ACC112 (cell line): ENCODE measurements at regions not wholly inside any gene's neighbourhood (a gene's known extent, or its start where the extent isn't known, plus 50 kb on each side); places are given as distances from the start of the nearest gene placed in this dataset.

ENCODE experiments used
- H2AFZ ChIP-seq: fragments of 200-600 bp; sonication (generic); one replicate; pipeline ENCODE4 v1.6.0; 2017; ENCODE audit warnings: antibody characterized with exemption, low read length; ENCODE audit not compliant: unreplicated experiment
- H3K27ac ChIP-seq: fragments of 200-600 bp; sonication (generic); 2 replicates; pipeline ENCODE4 v1.5.1; 2014; ENCODE audit warnings: low read depth, mild to moderate bottlenecking, antibody characterized with exemption, low read length, moderate library complexity
- H3K27me3 ChIP-seq: fragments of 200-600 bp; sonication (generic); 2 replicates; pipeline ENCODE4 v1.6.1; 2014; ENCODE audit warnings: mild to moderate bottlenecking, antibody characterized with exemption, low read length, moderate library complexity, mixed read lengths; ENCODE audit not compliant: insufficient read depth
- H3K36me3 ChIP-seq: fragments of 200-600 bp; sonication (generic); 2 replicates; pipeline ENCODE4 v1.6.1; 2016; ENCODE audit warnings: mild to moderate bottlenecking, antibody characterized with exemption, low read length, moderate library complexity, mixed read lengths; ENCODE audit not compliant: insufficient read depth
- H3K4me1 ChIP-seq: fragments of 200-600 bp; sonication (generic); one replicate; pipeline ENCODE4 v1.6.1; 2016; ENCODE audit warnings: low read length, mixed read lengths; ENCODE audit not compliant: insufficient read depth, unreplicated experiment, control insufficient read depth
- H3K4me3 ChIP-seq: fragments of 200-600 bp; sonication (generic); 2 replicates; pipeline ENCODE4 v1.5.1; 2014; ENCODE audit warnings: mild to moderate bottlenecking, low read depth, low read length
- H3K79me2 ChIP-seq: fragments of 200-600 bp; sonication (generic); one replicate; pipeline ENCODE4 v1.6.0; 2016; ENCODE audit warnings: low read length; ENCODE audit not compliant: control insufficient read depth, unreplicated experiment, insufficient read depth

- H3K36me3 ChIP-seq = no peaks in the 10 kb centered on the region
- H3K79me2 ChIP-seq = no peaks in the 10 kb centered on the region
- no peaks in the 10 kb centered on the region for H3K4me1 ChIP-seq
- H3K27me3 ChIP-seq = peaks cover 4% of the 10 kb centered on the region; the same call in 1 of the 2 replicates
- H3K4me3 ChIP-seq = no peak overlapping the region
- no peak overlapping the region for H2AFZ ChIP-seq
- no peak overlapping the region for H3K27ac ChIP-seq
Observed at GRCh38 chr11:96681019-96681716, 291.4 kb downstream of the JRKL start.

GRCh38 chr11:96694338-96694737 lies 304.5 kb downstream of the JRKL start:
- Histone ChIP-seq H3K27ac (no peak overlapping the region), H3K4me3 (no peak overlapping the region), H3K27me3 (peaks cover 23% of the 10 kb centered on the region), H3K79me2 (no peaks in the 10 kb centered on the region), H2AFZ (no peak overlapping the region), H3K36me3 (no peaks in the 10 kb centered on the region), H3K4me1 (no peaks in the 10 kb centered on the region)

GRCh38 chr11:96696731-96697130 lies 306.9 kb downstream of the JRKL start:
- Histone ChIP-seq H3K79me2 (no peaks in the 10 kb centered on the region), H3K4me3 (no peak overlapping the region), H3K27ac (no peak overlapping the region), H3K27me3 (peaks cover 24% of the 10 kb centered on the region), H3K4me1 (no peaks in the 10 kb centered on the region), H3K36me3 (no peaks in the 10 kb centered on the region), H2AFZ (no peak overlapping the region)

GRCh38 chr11:96697466-96697865 lies 307.7 kb downstream of the JRKL start:
- Histone ChIP-seq H3K79me2 (no peaks in the 10 kb centered on the region), H3K27ac (no peak overlapping the region), H2AFZ (no peak overlapping the region), H3K4me1 (no peaks in the 10 kb centered on the region), H3K27me3 (peaks cover 27% of the 10 kb centered on the region), H3K36me3 (no peaks in the 10 kb centered on the region), H3K4me3 (no peak overlapping the region)

- no peaks in the 10 kb centered on the region for H3K79me2 ChIP-seq
- no peaks in the 10 kb centered on the region for H3K36me3 ChIP-seq
- H3K27me3 ChIP-seq = peaks cover 38% of the 10 kb centered on the region
- H3K4me1 ChIP-seq = no peaks in the 10 kb centered on the region
- H3K27ac ChIP-seq = no peak overlapping the region
- H2AFZ ChIP-seq = no peak overlapping the region
- no peak overlapping the region for H3K4me3 ChIP-seq
Observed at GRCh38 chr11:96704847-96705246, 315.0 kb downstream of the JRKL start.

- Histone ChIP-seq H2AFZ (no peak overlapping the region), H3K4me1 (no peaks in the 10 kb centered on the region), H3K27me3 (peaks cover 29% of the 10 kb centered on the region; the same call in 1 of the 2 replicates), H3K36me3 (no peaks in the 10 kb centered on the region), H3K27ac (no peak overlapping the region), H3K4me3 (no peak overlapping the region), H3K79me2 (no peaks in the 10 kb centered on the region)
Observed at GRCh38 chr11:96706761-96707160, 316.9 kb downstream of the JRKL start.

GRCh38 chr11:96707273-96707672 lies 317.5 kb downstream of the JRKL start:
- Histone ChIP-seq H3K36me3 (no peaks in the 10 kb centered on the region), H3K27ac (no peak overlapping the region), H2AFZ (no peak overlapping the region), H3K4me1 (no peaks in the 10 kb centered on the region), H3K27me3 (peaks cover 24% of the 10 kb centered on the region; the same call in 1 of the 2 replicates), H3K79me2 (no peaks in the 10 kb centered on the region), H3K4me3 (no peak overlapping the region)

- Histone ChIP-seq H3K36me3 (no peaks in the 10 kb centered on the region), H3K27ac (no peak overlapping the region), H3K27me3 (peaks cover 21% of the 10 kb centered on the region; the same call in 1 of the 2 replicates), H3K4me3 (no peak overlapping the region), H2AFZ (no peak overlapping the region), H3K4me1 (no peaks in the 10 kb centered on the region), H3K79me2 (no peaks in the 10 kb centered on the region)
Observed at GRCh38 chr11:96708219-96708878, 318.5 kb downstream of the JRKL start.

- Histone ChIP-seq H3K4me1 (no peaks in the 10 kb centered on the region), H3K36me3 (no peaks in the 10 kb centered on the region), H3K27me3 (peaks cover 10% of the 10 kb centered on the region; the same call in 1 of the 2 replicates), H3K4me3 (no peak overlapping the region), H3K79me2 (no peaks in the 10 kb centered on the region), H3K27ac (no peak overlapping the region), H2AFZ (no peak overlapping the region)
Observed at GRCh38 chr11:96713301-96713700, 323.5 kb downstream of the JRKL start.

GRCh38 chr11:96714689-96715088 lies 324.9 kb downstream of the JRKL start:
- Histone ChIP-seq H3K27ac (no peak overlapping the region), H3K4me3 (no peak overlapping the region), H3K4me1 (no peaks in the 10 kb centered on the region), H2AFZ (no peak overlapping the region), H3K27me3 (peaks cover under 1% of the 10 kb centered on the region; the same call in 1 of the 2 replicates), H3K79me2 (no peaks in the 10 kb centered on the region), H3K36me3 (no peaks in the 10 kb centered on the region)

- no peaks in the 10 kb centered on the region for H3K4me1 ChIP-seq
Observed at GRCh38 chr11:96715208-96715607, 325.4 kb downstream of the JRKL start.

More at GRCh38 chr11:96715208-96715607, 325.4 kb downstream of the JRKL start:
- no peak overlapping the region for H2AFZ ChIP-seq
- H3K79me2 ChIP-seq = no peaks in the 10 kb centered on the region
- no peak overlapping the region for H3K4me3 ChIP-seq
- no peaks in the 10 kb centered on the region for H3K36me3 ChIP-seq
- no peak overlapping the region for H3K27ac ChIP-seq
- H3K27me3 ChIP-seq = no peaks in the 10 kb centered on the region; the same call in 1 of the 2 replicates
